GM04504 (cell line): ENCODE measurements at regions not wholly inside any gene's neighbourhood (a gene's known extent, or its start where the extent isn't known, plus 50 kb on each side); places are given as distances from the start of the nearest gene placed in this dataset.

Source experiments
- DNase-seq: peaks from one replicate; pipeline ENCODE4 v3.0.0-alpha.2; 2012; ENCODE audit warnings: low read depth

DNA sequence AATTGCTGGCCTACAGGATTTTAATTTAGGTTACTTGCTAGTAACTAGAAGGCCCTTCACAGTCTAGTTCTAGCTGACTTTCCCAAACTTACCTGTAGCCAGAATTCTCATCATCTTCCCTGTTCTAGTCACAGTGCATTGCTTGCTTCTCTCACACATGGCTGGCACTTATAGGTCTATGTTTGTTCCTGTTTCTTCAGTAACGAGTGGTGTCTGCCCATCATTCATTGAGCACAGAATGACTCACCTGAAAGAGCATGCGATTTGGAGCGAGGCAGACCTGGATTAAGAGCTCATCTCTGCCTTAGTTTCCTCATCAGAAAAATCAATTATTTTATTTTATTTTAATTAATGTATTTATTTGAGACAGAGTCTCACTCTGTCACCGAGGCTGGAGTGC is 201.7 kb upstream of the ANK2 start:
- no peak for DNase-seq

GRCh38 chr4:112848911-112849310 is 200.5 kb upstream of the ANK2 start:
- DNase-seq, result no peak

DNA sequence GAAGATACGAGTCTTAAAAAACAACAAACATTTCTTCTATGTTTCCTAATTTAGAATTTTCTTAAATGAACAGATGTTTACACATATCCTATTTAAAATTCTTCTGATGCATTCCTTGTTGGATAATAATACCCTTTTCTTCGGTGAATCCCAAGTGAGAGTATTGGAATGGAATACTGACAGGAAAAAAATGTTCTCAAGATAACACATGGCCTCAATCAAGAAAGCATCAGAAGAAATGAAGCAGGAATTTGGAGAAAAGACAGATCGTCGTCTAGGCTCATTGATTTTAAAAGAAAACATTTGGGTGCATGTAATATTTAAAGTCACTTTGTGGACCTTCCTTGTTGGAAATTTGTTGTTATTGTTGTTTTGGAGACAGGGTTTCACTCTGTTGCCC is 196.9 kb upstream of the ANK2 start:
- no peak for DNase-seq

- DNase-seq, result no peak
These were observed 195.7 kb upstream of the ANK2 start for GRCh38 chr4:112853662-112854256.

DNA sequence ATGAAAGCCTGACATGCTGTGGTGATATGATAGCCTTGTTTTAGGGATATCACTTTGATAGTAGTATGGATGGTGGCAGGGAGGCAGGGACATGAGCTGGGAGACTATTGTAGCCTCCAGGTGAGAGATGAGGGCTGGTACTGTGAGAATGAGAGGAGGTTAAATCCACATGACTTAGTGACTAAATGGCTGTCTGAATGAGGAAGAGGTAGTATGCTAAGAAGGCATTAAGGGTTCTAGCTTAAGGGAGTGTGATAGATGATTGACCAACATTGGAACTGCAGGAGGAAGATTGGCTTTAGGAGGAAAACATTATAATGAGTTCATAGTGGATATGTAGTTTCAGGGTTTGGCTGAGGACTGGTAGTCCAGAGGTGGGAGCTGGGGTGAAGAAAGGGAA is 195.0 kb upstream of the ANK2 start:
- no peak for DNase-seq

- DNase-seq, result no peak
These were observed 194.4 kb upstream of the ANK2 start for GRCh38 chr4:112855058-112855457.

DNA sequence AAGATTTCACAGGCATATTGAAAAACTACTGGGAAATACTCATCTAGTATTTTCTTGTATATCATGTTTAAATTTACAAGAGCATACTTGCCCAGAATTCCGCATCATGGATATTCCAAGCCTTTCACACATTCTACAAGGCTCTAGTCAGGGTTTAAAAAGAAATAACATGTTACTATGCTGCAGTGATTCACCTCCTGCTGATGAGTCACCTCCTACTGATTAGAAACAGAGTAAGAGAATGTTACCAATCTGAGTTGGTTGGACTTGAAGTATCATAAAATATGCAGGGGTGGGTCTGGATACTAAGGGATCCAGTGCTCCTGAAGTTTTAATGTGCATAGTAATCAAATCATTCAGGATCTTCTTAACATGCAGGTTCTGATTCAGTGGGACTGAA is 192.0 kb upstream of the ANK2 start:
- peak; percentile 79 for DNase-seq

- DNase-seq, result no peak
These were observed 190.7 kb upstream of the ANK2 start for GRCh38 chr4:112858751-112859150.

DNA sequence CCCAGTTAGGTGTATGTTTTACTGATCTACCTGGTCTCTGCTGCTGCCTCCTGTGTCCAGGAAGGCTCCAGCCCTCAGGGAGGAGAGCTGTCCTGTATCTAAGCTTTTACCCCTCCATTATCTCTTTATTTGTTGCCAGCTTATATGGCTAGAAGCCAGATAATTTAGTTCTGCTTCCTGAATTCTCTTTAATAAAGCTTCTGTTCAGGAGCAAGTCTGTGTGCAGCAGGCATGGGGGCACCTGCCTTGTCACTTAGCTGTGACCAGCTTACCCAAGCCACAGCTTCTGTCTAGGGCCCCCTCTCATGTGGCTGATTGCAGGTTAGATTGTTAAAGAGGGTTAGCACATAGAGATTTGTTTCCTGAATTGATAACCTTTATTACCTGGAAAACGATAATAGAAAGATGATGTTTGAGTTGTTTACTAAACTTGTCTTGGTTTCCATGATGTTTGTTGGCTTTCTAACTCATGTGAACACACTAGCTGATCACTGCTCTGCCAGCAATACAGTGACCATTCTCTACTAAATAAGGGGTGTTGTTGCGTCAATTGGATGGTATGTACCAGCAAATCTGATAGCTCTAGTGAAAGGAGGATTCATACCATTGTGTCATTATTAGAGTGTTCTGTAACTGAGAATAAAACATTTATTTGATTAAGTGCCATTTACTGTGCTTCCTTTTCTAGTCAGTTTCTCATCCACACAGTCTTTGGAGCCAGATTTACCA is 189.8 kb upstream of the ANK2 start:
- no peak for DNase-seq

DNA sequence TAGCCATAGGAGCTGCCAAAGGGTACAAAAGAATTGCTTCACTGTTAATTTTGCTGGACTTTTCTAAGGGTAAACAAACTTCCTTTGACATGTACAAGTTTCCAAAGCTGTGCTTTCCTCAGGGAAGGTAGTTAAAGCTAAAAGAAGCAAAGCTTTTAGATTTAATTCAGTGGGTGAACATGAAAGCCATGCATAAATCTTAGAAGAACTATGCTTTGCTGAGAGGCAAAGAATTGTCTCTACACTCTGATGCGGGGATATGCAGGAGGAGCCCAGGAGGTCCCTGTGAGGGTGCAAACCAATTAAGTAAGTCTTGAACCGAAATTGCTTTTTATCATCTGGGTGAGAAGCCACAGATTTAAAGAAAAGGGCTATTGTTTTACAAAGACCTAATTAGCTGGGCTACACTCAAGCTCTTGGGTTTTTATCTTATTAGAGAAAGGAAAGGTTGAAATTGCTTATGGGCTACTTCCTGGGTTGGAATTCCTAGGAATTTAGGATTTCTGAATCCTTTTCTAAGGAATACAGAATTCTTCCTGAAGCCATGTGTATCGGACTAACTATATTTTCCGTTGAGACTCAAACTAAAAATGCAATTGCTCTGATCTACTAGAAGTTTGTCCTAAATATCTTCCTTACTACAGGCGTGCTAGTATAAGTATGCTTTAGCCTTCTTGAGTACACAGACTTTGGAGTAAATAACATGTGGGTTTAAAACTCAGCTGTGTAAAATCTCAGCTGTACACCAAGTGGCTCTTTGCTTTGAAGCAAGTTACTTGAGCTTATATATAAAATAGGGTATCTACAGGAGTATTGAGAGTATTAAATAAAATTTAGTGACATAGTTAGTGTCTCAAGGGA is 188.4 kb upstream of the ANK2 start:
- DNase-seq, result no peak

DNA sequence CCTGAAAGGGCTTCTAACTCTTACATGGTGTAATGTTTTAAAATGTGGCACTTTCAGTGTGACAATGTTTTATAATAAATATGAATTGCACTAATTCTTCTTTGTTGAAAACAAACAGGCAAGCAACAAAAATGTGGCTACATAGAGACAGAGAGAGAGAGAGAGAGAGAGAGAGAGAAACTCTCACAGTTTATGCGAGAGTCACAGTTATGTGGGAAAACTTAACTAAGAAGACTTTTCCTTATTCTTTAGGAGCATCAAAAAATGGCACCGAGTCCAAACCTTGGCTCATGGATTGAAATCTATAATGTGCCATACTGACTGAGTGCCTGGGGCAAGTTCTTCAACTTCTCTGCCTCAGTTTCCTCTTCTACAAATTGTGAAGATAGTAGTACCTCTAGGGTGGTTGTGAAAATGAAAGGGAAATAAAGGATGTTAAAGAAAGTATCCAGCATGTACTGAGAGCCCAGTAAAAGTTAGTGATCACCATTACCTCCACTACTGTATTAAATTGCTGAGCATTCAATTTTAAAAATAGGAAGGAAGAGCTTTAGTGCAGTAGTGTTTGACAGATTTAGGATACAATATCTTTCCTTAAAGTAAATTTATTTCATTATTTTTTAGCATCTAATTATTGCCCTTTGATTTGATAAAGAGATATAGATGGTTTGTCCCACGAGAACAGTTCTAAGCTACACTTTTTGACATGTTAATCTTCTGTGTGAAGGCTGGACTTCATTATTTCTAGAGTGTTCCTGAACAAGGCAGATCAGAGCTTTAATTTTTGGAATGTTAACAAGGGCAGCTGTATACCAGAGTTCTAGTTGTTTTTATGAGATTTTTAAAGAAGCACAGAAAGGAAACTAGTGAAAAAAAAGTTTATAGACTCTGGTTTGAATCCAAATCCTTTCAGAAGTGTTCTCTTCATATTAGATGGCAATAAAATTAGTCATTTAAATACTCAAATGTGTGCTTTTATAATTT is 187.5 kb upstream of the ANK2 start:
- peak; percentile 17 for DNase-seq

DNA sequence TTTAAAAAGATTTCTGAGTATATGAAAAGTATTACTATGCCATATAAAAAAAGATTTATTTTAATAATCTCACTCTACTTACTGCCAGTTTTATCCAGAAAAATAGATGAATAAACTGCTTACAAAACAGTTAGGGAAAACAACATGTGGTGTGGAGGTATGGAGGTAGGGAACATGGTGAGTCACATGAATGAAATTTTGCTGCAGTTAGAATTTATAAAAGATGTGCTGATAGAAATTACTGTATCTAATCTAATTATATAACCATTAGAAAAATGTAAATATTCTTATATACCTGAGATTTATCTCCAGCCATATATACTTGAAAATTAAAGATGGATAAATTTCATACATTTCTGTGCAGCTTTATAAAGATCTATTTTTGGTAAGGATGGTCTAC is 184.0 kb upstream of the ANK2 start:
- no peak for DNase-seq

DNA sequence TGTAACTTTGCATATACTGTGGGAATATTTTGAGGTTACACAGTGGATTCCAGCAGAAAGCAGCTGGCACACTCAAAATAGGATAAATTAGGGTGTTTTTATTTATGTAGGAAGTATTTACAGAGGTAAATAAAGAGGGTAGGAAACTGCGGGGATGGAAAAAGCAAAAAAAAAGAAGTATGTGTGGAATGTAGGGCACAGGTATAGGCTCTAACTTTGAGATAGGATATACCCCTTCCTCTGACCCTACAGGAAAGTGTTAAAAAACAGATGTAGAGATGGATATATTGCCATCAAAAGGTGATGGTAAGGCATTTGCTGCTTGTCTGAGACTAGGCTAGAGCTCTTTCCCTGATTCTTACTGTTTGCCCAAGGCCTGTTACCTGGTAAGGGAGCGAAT is 173.1 kb upstream of the ANK2 start:
- DNase-seq, result no peak

DNA sequence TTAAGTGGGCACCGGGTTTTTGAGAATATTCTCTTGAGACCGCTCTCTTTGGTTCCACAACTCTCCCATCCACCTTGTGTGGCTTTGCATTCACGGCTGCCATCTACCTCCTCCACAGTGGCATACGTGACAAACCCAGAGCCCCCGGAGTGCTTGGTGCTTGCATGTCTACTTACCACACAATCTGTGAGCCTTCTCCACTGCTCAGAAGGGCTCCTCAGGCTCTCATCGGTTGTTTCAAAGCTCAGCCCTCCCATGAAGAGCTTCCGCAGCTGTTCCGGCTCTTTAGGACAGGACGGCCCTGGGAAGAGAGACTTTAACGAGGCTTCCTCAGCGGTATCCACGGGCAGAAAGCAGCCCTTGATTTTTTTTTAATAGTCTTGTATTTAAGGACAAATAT is 167.6 kb upstream of the ANK2 start:
- no peak for DNase-seq

DNA sequence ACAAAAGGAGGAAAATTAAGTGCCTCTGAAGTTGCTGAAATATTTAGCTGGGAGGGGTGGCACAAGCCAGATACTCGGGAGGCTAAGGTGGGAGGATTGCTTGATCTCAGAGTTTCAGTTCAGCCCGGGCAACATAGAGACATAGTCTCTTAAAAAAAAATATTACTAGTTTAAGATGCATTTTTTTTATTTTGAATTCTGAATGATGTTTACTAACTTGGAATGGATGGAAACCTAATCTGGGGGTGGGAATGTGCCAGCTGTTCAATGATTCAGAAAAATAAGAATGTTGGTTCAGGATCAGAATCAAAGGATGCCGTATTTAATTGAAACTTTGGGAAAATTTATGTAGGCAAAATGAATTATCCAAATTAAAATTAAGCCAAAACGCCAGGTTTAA is 167.2 kb upstream of the ANK2 start:
- DNase-seq, result no peak

- no peak for DNase-seq
These were observed 165.0 kb upstream of the ANK2 start for GRCh38 chr4:112884406-112884805.

DNA sequence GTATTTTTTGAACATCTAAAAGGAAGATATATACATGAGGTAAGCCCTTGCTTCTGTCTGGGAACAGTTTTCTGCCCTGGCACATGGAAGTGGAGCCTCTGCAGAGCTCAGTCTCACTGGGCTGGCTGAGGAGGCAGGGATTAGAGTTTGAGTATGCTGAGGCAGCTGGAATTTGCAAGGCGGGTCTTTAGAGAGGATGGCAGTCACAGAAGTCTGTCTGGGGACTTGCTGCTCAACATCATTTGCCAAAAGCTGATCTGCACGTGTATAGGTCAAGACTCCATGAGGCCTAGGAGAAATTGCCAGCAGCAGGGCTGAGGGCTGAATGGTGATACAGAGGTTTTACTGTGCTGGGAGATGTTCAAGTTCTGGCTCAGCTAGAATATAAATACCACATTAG is 163.6 kb upstream of the ANK2 start:
- no peak for DNase-seq

DNA sequence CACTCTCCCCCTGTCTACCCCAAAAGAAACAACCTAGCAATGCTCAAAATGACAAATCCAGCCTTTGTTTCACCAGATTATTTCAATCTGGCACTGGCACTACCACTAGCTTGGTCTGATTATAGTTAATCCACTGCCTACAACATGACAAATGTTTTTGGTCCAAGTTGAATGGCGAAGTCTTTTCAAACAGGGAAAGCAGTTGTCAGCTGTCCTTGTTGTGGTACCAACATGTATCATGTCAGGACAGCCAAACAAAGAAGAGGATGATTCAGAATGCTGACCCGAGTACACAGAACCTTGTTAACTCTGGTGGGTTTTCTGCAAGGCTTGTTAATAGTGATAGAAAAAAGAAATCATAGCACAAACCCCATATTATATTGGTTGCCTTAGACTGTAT is 160.8 kb upstream of the ANK2 start:
- DNase-seq, result no peak

DNA sequence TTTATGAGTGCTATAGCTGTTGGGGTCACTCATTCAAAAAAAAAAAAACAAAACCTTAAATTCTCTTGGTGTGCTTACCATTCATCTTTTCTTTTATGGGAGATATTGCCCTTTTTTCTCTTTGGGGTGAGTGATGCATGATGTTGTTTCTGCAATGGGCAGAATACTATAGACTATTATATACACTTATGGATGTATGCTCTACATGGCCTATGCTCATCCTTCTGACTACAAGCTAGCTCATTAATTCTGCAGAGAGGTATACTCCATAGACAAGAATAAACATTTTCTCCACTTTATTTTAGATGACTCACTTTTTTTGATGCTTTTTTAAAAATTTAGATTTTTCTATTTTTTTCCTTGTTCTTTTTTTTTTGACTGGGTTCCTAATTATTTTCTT is 160.3 kb upstream of the ANK2 start:
- DNase-seq, result no peak

DNA sequence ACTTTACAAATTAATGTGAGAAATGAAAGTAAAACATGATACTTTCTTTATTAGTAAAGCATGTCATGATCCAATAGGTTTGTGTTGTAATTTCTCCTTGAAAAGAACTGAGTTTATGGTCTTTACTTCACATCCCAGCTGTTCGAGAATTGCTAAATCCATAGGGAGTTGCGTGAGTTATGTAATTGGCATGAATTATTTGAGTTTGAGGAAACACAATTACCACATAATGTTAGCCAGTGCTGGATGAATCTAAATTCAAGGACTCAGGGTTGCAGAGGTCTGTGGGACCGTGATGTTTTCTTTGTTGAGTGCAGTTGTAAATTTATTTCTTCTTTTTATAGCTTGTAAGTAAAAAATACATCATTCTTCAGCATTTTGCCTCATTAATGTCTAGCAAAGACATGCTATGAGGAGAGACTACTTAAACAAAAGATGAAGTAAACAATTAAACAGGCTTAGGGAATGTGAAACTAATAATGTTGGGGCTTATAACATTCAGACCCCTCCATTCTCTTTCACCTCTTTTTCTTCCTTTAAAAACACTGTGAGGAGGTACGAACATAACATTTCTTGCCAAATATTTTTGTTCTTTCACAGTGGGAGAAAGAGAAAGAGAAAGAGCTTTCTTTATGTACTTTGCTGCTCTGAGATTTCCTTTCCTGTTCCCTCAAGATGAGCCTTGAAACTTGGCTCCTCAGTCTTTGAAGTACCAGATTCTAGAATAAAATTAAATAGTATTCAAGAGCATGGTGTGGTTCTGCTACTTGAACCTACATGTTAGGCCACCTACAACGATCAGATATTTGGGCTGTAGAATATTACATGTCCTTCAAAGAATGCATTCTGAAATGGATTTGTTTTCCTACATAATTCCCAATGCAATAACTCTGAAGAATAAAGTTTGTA is 159.6 kb upstream of the ANK2 start:
- peak; percentile 88 for DNase-seq

DNA sequence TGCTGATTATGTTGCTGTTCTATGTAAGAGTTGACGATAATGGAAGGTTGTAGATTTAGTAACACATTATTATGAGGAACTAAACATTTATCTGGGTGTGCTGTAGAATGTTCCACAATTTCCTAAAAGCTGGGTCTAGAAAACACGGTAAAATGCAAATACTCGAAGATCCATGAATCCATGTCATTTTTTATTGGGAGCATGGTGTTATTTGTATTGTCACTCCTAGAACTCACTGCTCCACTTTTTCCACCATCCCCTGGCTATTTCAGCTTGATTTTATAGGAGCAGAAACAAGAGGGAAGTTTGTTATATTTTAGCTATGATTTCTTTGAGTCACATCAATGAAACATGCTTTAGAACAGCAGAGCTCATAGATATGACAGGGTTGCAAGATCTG is 155.0 kb upstream of the ANK2 start:
- DNase-seq, result no peak
